NCI-H1694 (cell line): ENCODE measurements at regions not wholly inside any gene's neighbourhood (a gene's known extent, or its start where the extent isn't known, plus 50 kb on each side); places are given as distances from the start of the nearest gene placed in this dataset.

ENCODE experiments used
- DNase-seq: peaks from one replicate; lab custom pipeline; 2025; lab: John Stamatoyannopoulos, UW

DNA sequence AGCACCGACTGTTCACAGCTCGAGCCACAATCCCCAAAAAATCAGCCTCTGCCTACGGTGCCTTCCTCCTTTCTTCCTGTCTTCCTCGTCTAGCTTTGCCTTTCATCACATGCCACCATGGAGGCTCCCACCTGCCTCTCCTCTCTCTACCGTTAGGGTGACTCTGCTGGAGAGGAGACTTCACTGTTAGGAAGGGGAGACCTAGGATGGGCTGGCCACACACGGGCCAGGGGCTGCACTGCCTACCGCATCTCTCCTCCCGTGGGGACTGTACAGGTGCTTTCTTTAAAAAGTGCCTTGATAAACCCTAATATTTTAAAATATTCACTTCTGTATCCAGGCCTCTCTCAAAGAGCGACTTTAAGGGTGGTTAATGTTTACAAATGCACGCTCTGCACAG lies 1104.7 kb downstream of the BCL11B start:
- no peak for DNase-seq

- no peak for DNase-seq
These were observed 1104.3 kb downstream of the BCL11B start for GRCh38 chr14:98167705-98168104.

GRCh38 chr14:98168211-98168985 lies 1103.6 kb downstream of the BCL11B start:
- no peak for DNase-seq

DNA sequence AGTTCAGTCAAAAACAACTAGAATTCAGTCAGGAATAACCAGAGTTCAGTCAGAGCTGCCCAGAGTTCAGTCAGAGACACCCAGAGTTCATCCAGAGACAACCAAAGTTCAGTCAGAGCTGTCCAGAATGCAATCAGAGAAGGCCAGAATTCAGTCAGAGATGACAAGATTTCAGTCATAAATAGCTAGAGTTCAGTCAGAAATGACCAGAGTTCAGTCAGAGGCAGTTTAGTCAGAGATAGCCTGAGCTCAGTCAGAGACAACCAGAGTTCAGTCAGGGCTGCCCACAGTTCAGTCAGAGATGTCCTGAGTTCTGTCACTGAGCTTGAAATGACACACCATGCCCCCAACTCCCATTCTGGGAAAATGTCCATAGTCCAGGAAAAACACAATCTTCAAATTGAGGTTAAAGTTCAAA lies 1102.8 kb downstream of the BCL11B start:
- no peak for DNase-seq

DNA sequence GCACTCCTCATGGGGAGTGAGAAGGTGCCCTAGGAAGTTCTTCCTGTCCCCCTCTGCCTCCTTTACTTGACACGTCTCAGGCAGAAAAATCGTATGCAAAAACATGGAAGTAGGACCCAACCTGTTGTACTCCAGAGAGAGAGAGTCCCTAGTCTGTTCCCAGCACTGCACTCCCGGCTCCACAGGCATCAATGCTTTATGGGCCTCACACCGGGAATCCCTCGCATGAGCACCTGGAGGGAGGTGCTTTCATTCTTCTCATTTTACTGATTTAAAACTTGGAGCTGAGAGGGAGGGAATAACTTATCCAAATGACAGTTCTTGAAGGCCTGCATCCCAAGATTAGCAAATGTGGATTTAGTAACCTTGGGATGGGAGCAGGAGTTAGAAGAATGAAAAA lies 1101.4 kb downstream of the BCL11B start:
- DNase-seq = no peak

GRCh38 chr14:98171654-98172053 lies 1100.3 kb downstream of the BCL11B start:
- DNase-seq = no peak

DNA sequence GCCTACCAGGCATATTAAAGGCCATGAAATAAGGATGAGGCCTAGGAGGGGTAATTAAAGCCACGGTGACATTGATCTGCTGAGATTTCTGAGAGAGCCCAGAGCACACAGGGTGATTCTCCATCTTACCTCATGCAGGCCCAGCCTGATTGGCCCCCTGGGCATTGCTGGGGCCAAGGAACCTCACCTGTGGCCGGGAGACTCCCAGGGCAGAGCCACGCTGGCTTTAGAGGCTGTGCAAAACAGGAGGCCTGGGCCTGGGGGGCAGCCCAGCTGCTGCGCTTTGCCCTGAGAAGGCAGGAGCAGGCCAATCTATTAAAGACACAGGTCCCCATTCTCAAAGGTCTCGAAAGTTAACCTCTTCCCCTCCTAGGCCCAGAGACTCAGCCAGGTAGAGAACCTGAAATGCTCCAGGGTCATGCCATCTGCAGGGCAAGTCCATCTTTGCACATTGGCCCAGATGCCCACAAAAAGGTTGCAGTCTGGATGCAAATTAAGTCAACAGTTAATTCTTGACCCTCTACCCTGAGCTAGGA lies 1099.7 kb downstream of the BCL11B start:
- no peak for DNase-seq

GRCh38 chr14:98173305-98173704 lies 1098.7 kb downstream of the BCL11B start:
- DNase-seq = no peak

DNA sequence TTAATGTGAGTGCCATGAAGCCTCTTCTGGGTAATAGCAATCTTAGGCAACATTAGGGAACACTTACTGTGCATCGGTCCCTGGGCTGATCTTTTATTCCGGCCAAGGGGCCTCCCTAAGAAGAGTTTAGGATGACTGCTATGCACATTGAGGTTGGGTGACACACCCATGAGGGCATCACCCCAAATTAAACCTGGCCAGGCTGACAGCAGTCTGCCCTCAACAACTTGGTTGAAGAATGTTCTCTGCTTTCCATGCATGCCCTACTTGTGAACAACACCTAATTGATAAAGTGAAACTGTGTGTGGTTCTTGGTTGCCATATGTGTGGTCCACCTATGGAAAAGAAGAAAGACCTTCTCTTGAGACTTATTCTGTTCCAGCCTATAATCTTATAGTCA lies 1098.0 kb downstream of the BCL11B start:
- no peak for DNase-seq

- no peak for DNase-seq
These were observed 1096.6 kb downstream of the BCL11B start for GRCh38 chr14:98175436-98175835.

- no peak for DNase-seq
These were observed 1096.1 kb downstream of the BCL11B start for GRCh38 chr14:98175881-98176280.

DNA sequence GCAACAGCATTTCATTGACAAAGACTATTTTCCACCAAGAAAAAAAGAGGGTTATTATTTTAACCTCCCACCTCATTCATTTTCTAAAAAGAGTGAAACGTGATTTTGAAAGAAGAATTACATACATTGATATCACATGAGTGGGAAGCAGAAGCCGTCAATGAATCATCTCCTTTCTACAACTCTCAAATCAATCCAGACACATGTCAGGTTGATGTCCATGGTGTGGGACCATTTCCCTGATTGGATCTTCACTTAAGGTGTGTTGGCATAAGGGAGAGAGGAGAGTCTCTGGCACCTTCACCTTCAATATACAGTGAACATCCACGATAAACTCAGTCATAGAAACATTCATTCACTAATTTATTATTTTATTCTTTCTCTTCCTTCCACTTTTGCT lies 1095.1 kb downstream of the BCL11B start:
- no peak for DNase-seq

GRCh38 chr14:98177551-98177950 lies 1094.4 kb downstream of the BCL11B start:
- no peak for DNase-seq

- no peak for DNase-seq
These were observed 1090.8 kb downstream of the BCL11B start for GRCh38 chr14:98181241-98181640.

GRCh38 chr14:98181768-98182167 lies 1090.2 kb downstream of the BCL11B start:
- no peak for DNase-seq

DNA sequence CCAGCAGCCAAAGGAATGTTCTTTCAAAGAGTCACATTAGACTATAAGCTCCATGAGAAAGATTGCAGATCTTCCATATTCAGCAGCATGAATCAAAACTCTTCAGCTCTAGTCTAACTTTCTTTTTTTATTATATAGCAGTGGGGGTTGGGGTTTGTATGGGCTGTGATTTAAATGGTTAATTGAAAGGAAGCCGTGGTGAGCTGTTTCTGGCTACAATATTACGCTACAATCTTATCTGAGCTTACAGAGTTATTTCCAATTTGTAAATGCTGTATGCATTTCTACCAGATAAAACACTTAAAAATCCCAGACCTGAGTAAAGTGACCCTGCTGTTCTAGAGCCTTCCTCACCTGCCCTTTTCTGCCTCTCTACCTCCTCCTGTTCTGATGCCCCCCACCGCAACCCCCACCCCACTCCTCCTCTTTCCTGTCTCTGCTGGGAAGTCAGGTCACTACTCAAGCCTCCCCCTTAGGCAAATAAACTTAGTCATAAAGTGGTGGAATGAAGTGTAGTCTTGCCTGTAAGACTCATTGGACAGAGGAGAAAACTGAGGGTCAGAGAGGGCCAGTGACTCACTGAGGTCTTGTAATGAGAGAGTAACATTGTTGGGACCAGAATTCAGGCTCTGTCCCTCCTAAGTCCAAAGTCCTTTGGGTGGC lies 1089.5 kb downstream of the BCL11B start:
- DNase-seq = no peak

DNA sequence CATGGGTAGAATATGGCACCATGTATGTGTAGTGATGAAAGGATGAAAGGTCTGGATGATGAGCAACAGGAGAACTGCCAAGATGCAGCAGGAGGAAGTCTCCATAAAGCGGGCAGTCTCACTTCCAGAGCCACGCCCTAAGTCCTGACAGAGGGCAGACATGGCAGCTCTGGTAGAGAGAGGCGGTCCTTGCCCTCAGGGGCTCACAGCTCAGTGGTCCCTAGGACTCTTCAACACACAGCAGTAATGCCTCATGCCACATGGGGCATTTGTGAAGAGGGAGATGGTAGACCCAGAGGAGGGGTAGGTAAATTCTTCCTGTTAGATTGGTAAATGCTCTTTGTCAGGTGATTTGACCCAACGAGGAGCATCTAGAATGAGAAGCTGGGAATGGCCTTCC lies 1088.4 kb downstream of the BCL11B start:
- no peak for DNase-seq

DNA sequence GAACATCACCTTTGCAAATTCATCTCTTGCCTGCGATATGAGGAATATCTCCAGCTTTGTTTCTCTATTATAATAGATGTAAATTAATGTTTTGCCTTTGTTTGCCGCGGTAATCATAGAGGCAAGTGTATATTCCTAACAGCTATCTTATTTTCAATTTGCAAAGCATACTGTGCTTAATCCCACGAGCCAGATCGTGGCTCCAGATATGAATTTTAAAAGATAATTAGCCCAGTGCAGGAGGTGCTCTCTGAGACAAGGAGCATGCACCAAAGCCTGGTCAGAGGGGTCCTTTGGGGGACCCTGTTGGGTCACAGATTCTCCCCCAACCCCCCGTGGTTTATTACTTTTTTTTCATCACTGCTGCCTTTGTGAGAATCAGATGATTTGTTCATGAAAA lies 1087.5 kb downstream of the BCL11B start:
- no peak for DNase-seq

GRCh38 chr14:98185036-98185435 lies 1087.0 kb downstream of the BCL11B start:
- no peak for DNase-seq

- no peak for DNase-seq
These were observed 1085.9 kb downstream of the BCL11B start for GRCh38 chr14:98186140-98186539.

DNA sequence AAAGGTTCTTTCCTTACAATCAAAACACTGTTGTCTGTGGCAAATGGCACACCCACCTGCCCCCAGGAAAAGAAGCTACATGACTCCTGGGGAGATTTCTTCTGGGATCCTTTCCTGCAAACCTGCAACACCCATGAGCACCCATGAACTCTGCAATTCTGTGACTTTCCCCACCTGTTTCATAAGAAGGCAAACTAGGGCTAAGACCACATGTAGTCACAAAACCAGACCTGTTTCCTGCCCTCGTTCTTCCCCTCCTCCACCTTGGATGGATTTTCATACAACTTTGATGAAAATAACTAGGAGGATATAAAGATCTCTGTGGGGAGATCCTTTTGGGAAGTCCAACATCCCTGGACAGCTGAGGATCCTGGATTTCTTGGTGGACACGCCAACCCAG lies 1084.7 kb downstream of the BCL11B start:
- DNase-seq = no peak

GRCh38 chr14:98189062-98189461 lies 1082.9 kb downstream of the BCL11B start:
- no peak for DNase-seq

DNA sequence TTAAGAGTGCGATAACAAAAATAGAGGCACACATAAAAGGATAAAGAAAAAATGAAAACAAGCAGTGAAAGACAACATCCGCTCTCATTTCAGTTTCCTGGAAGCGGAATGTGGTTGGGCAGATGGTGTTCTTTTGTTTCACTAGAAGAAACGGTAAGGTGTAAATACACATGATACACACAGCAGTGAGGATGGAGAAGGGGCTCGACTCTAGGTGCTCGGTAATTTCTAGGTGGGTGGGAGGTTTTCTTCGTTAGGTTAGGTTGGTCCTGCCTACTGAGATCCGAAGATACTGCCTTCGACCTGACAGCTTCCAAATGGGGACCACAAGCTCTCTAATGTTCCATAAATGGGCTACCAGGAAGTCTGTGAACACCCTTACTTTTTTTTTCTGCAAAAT lies 1082.5 kb downstream of the BCL11B start:
- no peak for DNase-seq

GRCh38 chr14:98189944-98190343 lies 1082.1 kb downstream of the BCL11B start:
- DNase-seq = no peak
